GM12878 (cell line): ENCODE measurements at regions not wholly inside any gene's neighbourhood (a gene's known extent, or its start where the extent isn't known, plus 50 kb on each side); places are given as distances from the start of the nearest gene placed in this dataset.
"Not testable (repeated sequence)": the region's sequence is repeated elsewhere in the genome, so short reads cannot be mapped to it uniquely, and the experiment has no call there.

ENCODE experiments used
- ATAC-seq: fragments of 200-7000 bp; cut with Tn5 transposase; 3 replicates; pipeline ENCODE4 v1.9.1; 2020; ENCODE audit warnings: mild to moderate bottlenecking, moderate library complexity
- BruUV-seq: library from RNA; stranded (reverse); fragments of 400-500 nt; replicated peaks from 2 replicates; lab custom pipeline; 2021; lab: Mats Ljungman, UMichigan
- CTCF ChIA-PET: fragments of 300-600 bp; sonication (Branson Sonifier 250); formaldehyde crosslinking; extraction: SDS; loops from one replicate; lab custom pipeline; 2021; ENCODE audit warnings: inconsistent platforms; lab: Yijun Ruan, JAX
- POLR2A ChIA-PET: fragments of 350-600 bp; formaldehyde crosslinking; extraction: SDS; loops from one replicate; lab custom pipeline; 2021; ENCODE audit warnings: inconsistent platforms; lab: Charles Lee
- RAD21 ChIA-PET: fragments of 300-600 bp; sonication (Branson Sonifier 250); formaldehyde crosslinking; loops from one replicate; lab custom pipeline; 2023; ENCODE audit warnings: antibody characterized with exemption; ENCODE audit not compliant: unreplicated experiment; lab: Charles Lee
- SMC1A ChIA-PET: fragments of 300-600 bp; sonication (Branson Sonifier 250); formaldehyde crosslinking; loops from one replicate; lab custom pipeline; 2023; ENCODE audit not compliant: unreplicated experiment, uncharacterized antibody; lab: Charles Lee
- DNase-seq: peaks from one replicate; pipeline ENCODE4 v3.0.0-alpha.2; 2011; ENCODE audit warnings: low read depth, low spot score
- FAIRE-seq: peaks from 3 replicates; lab custom pipeline; 2011; peaks lifted over from hg19 to GRCh38; lab: Jason Lieb, UNC
- H2AFZ ChIP-seq: 2 replicates; pipeline ENCODE4 v1.6.0; 2011; ENCODE audit warnings: low read depth, low read length, control low read depth; ENCODE audit not compliant: control insufficient read depth
- H3K27ac ChIP-seq: 2 replicates; pipeline ENCODE4 v1.5.1; 2011; ENCODE audit warnings: control low read depth; ENCODE audit not compliant: control insufficient read depth, insufficient read depth
- H3K27me3 ChIP-seq, 2 experiments: replicated peaks in 1 of 2; 2 replicates each; pipeline versions ENCODE4 v1.6.0 to v1.6.1; 2011; ENCODE audit warnings: low read length in 1 of 2; ENCODE audit not compliant: control insufficient read depth in 2 of 2, insufficient read depth in 2 of 2
- H3K36me3 ChIP-seq, 2 experiments: 2 replicates each; pipeline ENCODE4 v1.5.1; 2011; ENCODE audit warnings: low read length in 1 of 2; ENCODE audit not compliant: control insufficient read depth in 2 of 2, insufficient read depth in 2 of 2
- H3K4me1 ChIP-seq: 2 replicates; pipeline ENCODE4 v1.6.1; 2011; ENCODE audit warnings: mild to moderate bottlenecking, low read length, moderate library complexity, mixed read lengths; ENCODE audit not compliant: control insufficient read depth, insufficient read depth
- H3K4me2 ChIP-seq: 2 replicates; pipeline ENCODE4 v1.6.0; 2011; ENCODE audit warnings: control low read depth; ENCODE audit not compliant: control insufficient read depth, insufficient read depth
- H3K4me3 ChIP-seq: fragments of 200-600 bp; sonication (generic); 2 replicates; pipeline ENCODE4 v1.5.1; 2016
- H3K79me2 ChIP-seq: 2 replicates; pipeline ENCODE4 v1.6.0; 2011; ENCODE audit warnings: low read length; ENCODE audit not compliant: control insufficient read depth, insufficient read depth
- H3K9ac ChIP-seq: 2 replicates; pipeline ENCODE4 v1.8.0; 2011; ENCODE audit warnings: low read length, control low read depth, mixed read lengths; ENCODE audit not compliant: control insufficient read depth, insufficient read depth
- H3K9me3 ChIP-seq: replicated peaks from 3 replicates; pipeline ENCODE4 v1.5.1; 2011; ENCODE audit warnings: mild to moderate bottlenecking, low read length; ENCODE audit not compliant: control insufficient read depth, insufficient read depth
- H4K20me1 ChIP-seq: 2 replicates; pipeline ENCODE4 v1.6.0; 2011; ENCODE audit not compliant: control insufficient read depth, insufficient read depth
- ATF3 ChIP-seq: IDR thresholded peaks from 2 replicates; pipeline ENCODE4 v1.6.1; 2011; ENCODE audit warnings: low read depth, mild to moderate bottlenecking, low read length, moderate library complexity, borderline replicate concordance; ENCODE audit errors: extremely low read depth
- CEBPB ChIP-seq, 2 experiments: fragments of 150-350 bp in 1 of 2; IDR thresholded peaks; 2 replicates each; pipeline ENCODE4 v1.6.1; 2012 to 2014; ENCODE audit warnings: low read depth in 2 of 2, low read length in 2 of 2, borderline replicate concordance in 1 of 2, inconsistent platforms in 1 of 2
- E4F1 ChIP-seq: fragments of 450-650 bp; IDR thresholded peaks from 2 replicates; pipeline ENCODE4 v1.6.1; 2018; ENCODE audit warnings: borderline replicate concordance, mild to moderate bottlenecking; ENCODE audit not compliant: partially characterized antibody
- MAX ChIP-seq: IDR thresholded peaks from 2 replicates; pipeline ENCODE4 v1.6.1; 2012; ENCODE audit warnings: low read depth, low read length, improper control_type of control experiment
- SMARCA5 ChIP-seq: fragments of 450-650 bp; IDR thresholded peaks from 2 replicates; pipeline ENCODE4 v1.6.1; 2017; ENCODE audit warnings: mild to moderate bottlenecking
- SP1 ChIP-seq: IDR thresholded peaks from one replicate; pipeline ENCODE4 v1.6.1; 2011; ENCODE audit warnings: low read depth, low read length
- YY1 ChIP-seq: IDR thresholded peaks from 2 replicates; pipeline ENCODE4 v1.6.1; 2011; ENCODE audit warnings: low read depth, mild to moderate bottlenecking, low read length
- ZNF687 ChIP-seq: fragments of 450-650 bp; IDR thresholded peaks from 2 replicates; pipeline ENCODE4 v1.6.1; 2017; ENCODE audit warnings: mild to moderate bottlenecking, moderate library complexity
- WGBS: methylation state at CpG from one replicate; pipeline ENCODE4 v1.1.6; 2016; ENCODE audit warnings: low lambda C conversion rate; ENCODE audit not compliant: insufficient replicate concordance, insufficient coverage; ENCODE audit errors: missing lambda C conversion rate; 5-methylcytosine and 5-hydroxymethylcytosine counted together
- in situ Hi-C: fragments of 300-500 bp; cut with MboI; formaldehyde crosslinking; loops from 9 replicates; pipeline ENCODE4 v1.14.3; 2018; ENCODE audit warnings: mixed read lengths
- intact Hi-C: fragments of 100-400 bp; cut with micrococcal nuclease; formaldehyde crosslinking; loops from one replicate; pipeline ENCODE4 v1.14.2; 2022; ENCODE audit not compliant: unreplicated experiment

DNA sequence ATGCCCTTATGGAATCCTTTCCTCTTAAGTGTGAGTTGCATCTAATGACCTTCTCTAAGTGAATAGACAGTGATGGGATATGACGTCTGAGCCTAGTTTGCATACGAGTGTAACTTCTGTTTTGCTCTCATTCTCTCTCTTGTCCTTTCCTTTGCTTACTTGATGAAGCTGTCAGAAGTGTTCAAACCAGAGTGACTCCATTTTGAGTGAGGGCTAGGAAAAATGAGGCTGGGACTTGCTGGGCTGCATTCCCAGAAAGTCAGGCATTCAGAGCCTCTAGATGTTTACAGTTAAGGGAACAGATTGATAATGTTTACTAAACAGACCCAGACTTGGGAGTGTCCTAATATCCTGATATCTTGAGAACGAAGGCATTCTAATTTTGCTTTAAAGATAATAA lies 311.2 kb upstream of the SOX4 start:
- FAIRE-seq, H3K9ac ChIP-seq, H3K27me3 ChIP-seq, CTCF ChIA-PET, H3K36me3 ChIP-seq, H3K4me1 ChIP-seq, BruUV-seq, H3K79me2 ChIP-seq, H3K27ac ChIP-seq, H4K20me1 ChIP-seq, ATAC-seq, H3K4me3 ChIP-seq, H3K4me2 ChIP-seq, H3K9me3 ChIP-seq, RAD21 ChIA-PET, DNase-seq, in situ Hi-C loops, intact Hi-C loops, H2AFZ ChIP-seq: not testable (repeated sequence)
- WGBS = 31% methylated on average over 3 of the region's 3 CpGs
- ChIA-PET SMC1A (interaction anchor here (1.2 kb wide), 1 partner anchor 37 kb away, joined by 3 read pairs; no protein-coding TSS in a partner anchor), POLR2A (interaction anchor here (0.6 kb wide), 1 partner anchor 57 kb away, joined by 3 read pairs; no protein-coding TSS in a partner anchor)

DNA sequence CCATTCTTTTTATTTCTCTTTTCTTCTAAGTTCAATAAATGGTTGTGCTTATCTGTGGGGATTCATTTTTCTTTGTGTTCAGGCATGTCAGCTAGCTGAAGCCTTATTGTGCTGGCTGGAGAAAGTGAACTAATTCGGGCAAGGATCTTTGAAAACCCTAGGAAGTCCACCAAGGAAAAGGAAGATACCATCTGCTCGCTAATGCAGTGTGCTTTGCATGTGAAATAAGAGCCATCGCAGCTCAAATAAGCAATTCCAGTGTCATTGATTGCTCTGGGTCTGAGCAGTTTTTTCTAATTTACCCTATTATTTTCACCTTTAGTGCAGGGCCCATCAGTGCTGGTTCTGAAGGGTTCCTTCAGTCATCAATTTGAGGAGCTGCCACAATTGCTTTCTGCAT lies 309.4 kb upstream of the SOX4 start:
- Histone ChIP-seq H3K79me2 (no peaks in the 10 kb centered on the region), H3K4me2 (no peak overlapping the region), H3K27me3 (no peaks in the 10 kb centered on the region), H3K9me3 (no peaks in the 10 kb centered on the region; the same call in 2 of the 3 replicates), H3K9ac (no peak overlapping the region), H4K20me1 (no peaks in the 10 kb centered on the region), H3K4me1 (no peaks in the 10 kb centered on the region), H3K36me3 (no peaks in the 10 kb centered on the region), H2AFZ (no peak overlapping the region), H3K4me3 (no peak overlapping the region), H3K27ac (no peak overlapping the region)
- BruUV-seq = no TSS peak
- ChIA-PET POLR2A (no interaction called here), CTCF (no interaction called here), RAD21 (no interaction called here), SMC1A (no interaction called here)
- in situ Hi-C loops = no loop called here
- FAIRE-seq (no peak), DNase-seq (no peak), ATAC-seq (no peak)
- intact Hi-C loops = no loop called here
- 46% methylated on average over 3 of the region's 3 CpGs for WGBS
- TF ChIP-seq SP1 (no peak), YY1 (no peak), E4F1 (no peak), ZNF687 (no peak), MAX (no peak), ATF3 (no peak), SMARCA5 (no peak), CEBPB (IDR thresholded peaks at IDR 0.05; ENCODE audit: borderline replicate concordance in 1 of 2, low read depth in 2 of 2, low read length in 2 of 2) (no peak)
